ENCODE measurements at regions not wholly inside any gene's neighbourhood (a gene's known extent, or its start where the extent isn't known, plus 50 kb on each side); places are given as distances from the start of the nearest gene placed in this dataset.

DNA sequence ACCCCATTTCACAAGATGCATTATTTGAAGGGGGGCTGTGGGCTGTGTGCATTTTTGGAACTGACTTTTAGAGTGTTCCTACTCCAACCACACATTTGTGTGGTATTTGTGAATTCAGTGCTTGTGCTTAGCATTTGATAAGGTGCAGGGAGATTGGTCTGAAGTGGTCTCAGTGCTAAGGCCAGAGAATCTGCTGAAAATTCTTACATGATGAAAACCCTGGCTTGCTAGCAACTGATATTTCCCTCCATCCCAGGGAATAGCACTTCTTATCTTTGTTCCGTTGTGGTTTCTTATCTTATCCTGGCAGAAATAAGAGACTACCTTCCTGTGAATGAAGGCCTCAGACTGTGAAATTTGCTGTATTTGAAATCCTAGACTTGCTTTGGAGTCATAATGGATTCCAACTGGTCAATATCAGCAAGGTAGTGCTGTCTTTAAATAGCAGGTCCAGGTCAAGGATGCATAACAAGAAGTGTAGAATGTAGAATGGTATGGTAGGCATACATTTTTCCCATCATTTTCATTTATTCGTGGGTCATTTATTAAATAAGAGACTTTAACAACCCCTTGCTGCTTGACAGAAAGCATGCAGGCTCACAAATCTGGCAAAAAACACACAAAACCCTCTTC is 986.9 kb downstream of the REEP3 start:
- Mint-ChIP-seq H3K9me3 (no peaks in the 10 kb centered on the region), H3K36me3 (no peaks in the 10 kb centered on the region), H3K4me3 (no peak overlapping the region), H3K27me3 (ENCODE audit: low read depth) (peaks cover 9% of the 10 kb centered on the region), H3K4me1 (peaks cover 1% of the 10 kb centered on the region), H3K27ac (no peak overlapping the region)
- TF ChIP-seq, protein P1, sequence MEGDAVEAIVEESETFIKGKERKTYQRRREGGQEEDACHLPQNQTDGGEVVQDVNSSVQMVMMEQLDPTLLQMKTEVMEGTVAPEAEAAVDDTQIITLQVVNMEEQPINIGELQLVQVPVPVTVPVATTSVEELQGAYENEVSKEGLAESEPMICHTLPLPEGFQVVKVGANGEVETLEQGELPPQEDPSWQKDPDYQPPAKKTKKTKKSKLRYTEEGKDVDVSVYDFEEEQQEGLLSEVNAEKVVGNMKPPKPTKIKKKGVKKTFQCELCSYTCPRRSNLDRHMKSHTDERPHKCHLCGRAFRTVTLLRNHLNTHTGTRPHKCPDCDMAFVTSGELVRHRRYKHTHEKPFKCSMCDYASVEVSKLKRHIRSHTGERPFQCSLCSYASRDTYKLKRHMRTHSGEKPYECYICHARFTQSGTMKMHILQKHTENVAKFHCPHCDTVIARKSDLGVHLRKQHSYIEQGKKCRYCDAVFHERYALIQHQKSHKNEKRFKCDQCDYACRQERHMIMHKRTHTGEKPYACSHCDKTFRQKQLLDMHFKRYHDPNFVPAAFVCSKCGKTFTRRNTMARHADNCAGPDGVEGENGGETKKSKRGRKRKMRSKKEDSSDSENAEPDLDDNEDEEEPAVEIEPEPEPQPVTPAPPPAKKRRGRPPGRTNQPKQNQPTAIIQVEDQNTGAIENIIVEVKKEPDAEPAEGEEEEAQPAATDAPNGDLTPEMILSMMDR (IDR thresholded peaks at IDR 0.05; ENCODE audit: unreplicated experiment) = no peak
- DNase-seq (ENCODE audit: low spot score in 2 of 2, unreplicated experiment in 2 of 2) = no peak

DNA sequence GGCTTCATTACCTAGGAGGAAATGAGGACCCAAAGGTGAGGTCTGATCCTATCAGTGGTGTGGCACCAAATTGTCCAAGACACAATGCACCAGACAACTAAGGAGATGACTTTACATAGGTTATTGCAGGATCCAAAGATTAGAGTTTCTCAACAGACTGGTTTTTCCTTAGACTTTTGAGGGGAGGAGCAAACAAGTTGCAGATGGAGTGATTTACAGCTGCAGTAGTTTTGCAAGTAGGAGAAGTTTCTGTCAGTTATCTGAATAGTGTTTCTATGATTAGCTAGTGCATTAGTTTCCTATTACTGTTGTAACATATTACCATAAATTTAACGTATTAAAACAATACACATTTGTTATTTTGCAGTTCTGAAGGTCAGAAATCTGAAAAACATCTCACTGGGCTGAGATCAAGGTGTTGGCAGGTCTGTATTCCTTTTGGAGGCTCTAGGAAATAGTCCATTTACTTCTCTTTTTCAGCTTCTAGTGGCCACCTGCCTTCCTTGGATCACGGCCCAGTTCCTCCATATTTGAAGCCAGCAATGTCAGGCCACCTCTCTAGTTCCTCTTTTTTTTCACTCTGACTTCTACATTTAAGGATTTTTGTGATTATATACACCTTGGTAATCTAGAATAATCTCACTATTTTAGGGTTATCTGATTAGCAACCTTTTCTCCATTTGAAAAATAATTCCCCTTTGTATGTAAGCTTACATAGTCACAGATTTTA is 994.9 kb downstream of the REEP3 start:
- H3K36me3 Mint-ChIP-seq = no peaks in the 10 kb centered on the region
- no peak overlapping the region for H3K4me3 Mint-ChIP-seq

DNA sequence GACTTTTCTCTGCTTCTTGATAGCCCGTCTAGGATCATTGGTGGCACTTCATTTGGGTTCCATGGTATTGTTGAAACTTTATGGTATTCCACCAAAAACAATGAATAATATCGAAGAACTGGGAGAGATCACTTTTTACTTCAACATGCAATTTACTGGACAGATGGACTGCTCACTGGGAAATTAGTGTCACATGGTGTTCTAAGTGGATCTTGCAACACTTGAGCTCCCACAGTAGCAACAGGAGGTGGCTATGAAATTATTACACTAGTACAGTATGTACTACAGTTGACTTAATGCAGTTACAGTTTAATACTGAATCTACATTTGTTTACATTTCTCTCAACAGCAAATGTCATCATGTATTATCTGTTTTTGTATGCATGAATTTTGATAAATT is 997.3 kb downstream of the REEP3 start:
- no peak overlapping the region for H3K4me3 Mint-ChIP-seq
- peaks cover 2% of the 10 kb centered on the region for H3K4me1 Mint-ChIP-seq
- TF ChIP-seq, protein P1 (IDR thresholded peaks at IDR 0.05; ENCODE audit: unreplicated experiment) = no peak
- DNase-seq (ENCODE audit: low spot score in 2 of 2, unreplicated experiment in 2 of 2) = no peak
- H3K9me3 Mint-ChIP-seq = no peaks in the 10 kb centered on the region
- H3K36me3 Mint-ChIP-seq = no peaks in the 10 kb centered on the region
- H3K27ac Mint-ChIP-seq = no peak overlapping the region
- no peaks in the 10 kb centered on the region for H3K27me3 Mint-ChIP-seq (ENCODE audit: low read depth)

More for the DNA sequence above, 994.9 kb downstream of the REEP3 start:
- no peaks in the 10 kb centered on the region for H3K9me3 Mint-ChIP-seq
- no peaks in the 10 kb centered on the region for H3K27me3 Mint-ChIP-seq (ENCODE audit: low read depth)
- TF ChIP-seq, protein P1 (IDR thresholded peaks at IDR 0.05; ENCODE audit: unreplicated experiment) = no peak
- H3K4me1 Mint-ChIP-seq = peaks cover 2% of the 10 kb centered on the region
- no peak overlapping the region for H3K27ac Mint-ChIP-seq
- DNase-seq (ENCODE audit: low spot score in 2 of 2, unreplicated experiment in 2 of 2) = no peak

DNA sequence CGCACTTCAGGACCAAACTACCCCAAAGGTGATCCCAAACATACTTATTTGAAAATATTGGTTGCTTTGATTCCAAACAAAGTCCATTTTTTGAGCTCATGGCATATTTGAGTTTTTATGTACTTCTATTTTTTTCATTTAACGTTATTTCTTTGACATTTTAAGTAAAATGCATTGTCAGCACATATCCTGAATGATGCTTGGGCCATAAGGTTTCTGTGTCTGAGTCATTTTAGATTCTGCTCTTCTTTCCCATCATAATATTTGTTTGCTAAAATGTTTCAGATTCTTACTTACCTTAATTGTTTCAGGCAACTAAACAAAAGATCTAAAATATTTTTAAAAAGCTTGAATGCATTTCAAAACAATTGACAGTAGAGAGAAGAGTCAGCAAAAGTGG is 998.2 kb downstream of the REEP3 start:
- no peak overlapping the region for H3K27ac Mint-ChIP-seq
- H3K27me3 Mint-ChIP-seq (ENCODE audit: low read depth) = no peaks in the 10 kb centered on the region
- H3K4me1 Mint-ChIP-seq = peaks cover 2% of the 10 kb centered on the region
- no peak for DNase-seq (ENCODE audit: low spot score in 2 of 2, unreplicated experiment in 2 of 2)
- H3K36me3 Mint-ChIP-seq = no peaks in the 10 kb centered on the region
- no peaks in the 10 kb centered on the region for H3K9me3 Mint-ChIP-seq
- H3K4me3 Mint-ChIP-seq = no peak overlapping the region
- TF ChIP-seq, protein P1 (IDR thresholded peaks at IDR 0.05; ENCODE audit: unreplicated experiment) = no peak

DNA sequence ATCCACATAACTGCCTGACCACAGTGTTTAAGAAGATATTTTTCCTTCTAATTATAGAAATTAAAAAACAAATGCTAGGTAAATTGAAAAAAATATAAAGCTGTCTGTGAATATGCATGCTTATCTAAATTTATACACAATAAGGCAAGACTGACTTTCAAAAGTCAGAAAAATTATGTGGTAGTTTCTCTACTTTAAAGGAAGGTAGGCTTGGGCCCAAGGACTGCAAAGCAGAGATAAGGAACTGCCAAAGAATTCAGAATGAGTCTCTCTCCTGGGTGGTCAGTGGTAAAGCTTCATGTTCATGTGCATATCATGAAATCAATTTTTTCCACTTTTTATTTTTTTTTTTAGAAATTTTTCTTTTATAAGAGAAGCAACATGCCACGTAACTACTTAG is 998.6 kb downstream of the REEP3 start:
- no peak overlapping the region for H3K4me3 Mint-ChIP-seq
- H3K4me1 Mint-ChIP-seq = peaks cover 2% of the 10 kb centered on the region
- H3K36me3 Mint-ChIP-seq = no peaks in the 10 kb centered on the region
- H3K27me3 Mint-ChIP-seq (ENCODE audit: low read depth) = no peaks in the 10 kb centered on the region
- TF ChIP-seq, protein P1 (IDR thresholded peaks at IDR 0.05; ENCODE audit: unreplicated experiment) = no peak
- no peak for DNase-seq (ENCODE audit: low spot score in 2 of 2, unreplicated experiment in 2 of 2)
- no peaks in the 10 kb centered on the region for H3K9me3 Mint-ChIP-seq
- no peak overlapping the region for H3K27ac Mint-ChIP-seq

All from mesothelial cell of epicardium (in vitro differentiated cells).